Fibroblast of the aortic adventitia (primary cell): ENCODE measurements at regions not wholly inside any gene's neighbourhood (a gene's known extent, or its start where the extent isn't known, plus 50 kb on each side); places are given as distances from the start of the nearest gene placed in this dataset.

Source experiments
- DNase-seq: peaks from one replicate; pipeline ENCODE4 v3.0.0-alpha.2; 2010; ENCODE audit warnings: low read depth
- H3K4me3 ChIP-seq: 2 replicates; pipeline ENCODE4 v1.5.1; 2011; ENCODE audit warnings: low read depth, mild to moderate bottlenecking, control low read depth, low read length, moderate library complexity
- CTCF ChIP-seq: IDR thresholded peaks from 2 replicates; pipeline ENCODE4 v1.5.1; 2011; ENCODE audit warnings: mild to moderate bottlenecking, low read length, control low read depth, inconsistent platforms; ENCODE audit not compliant: insufficient read depth

GRCh38 chr13:107117327-107118012, 549.5 kb upstream of the ARGLU1 start:
- DNase-seq: no peak
- H3K4me3 ChIP-seq: no peak overlapping the region
- no peak for TF ChIP-seq CTCF

GRCh38 chr13:107113387-107113786, 545.5 kb upstream of the ARGLU1 start:
- no peak overlapping the region for H3K4me3 ChIP-seq
- no peak for TF ChIP-seq CTCF
- no peak for DNase-seq

- H3K4me3 ChIP-seq: no peak overlapping the region
- TF ChIP-seq CTCF: no peak
- no peak for DNase-seq
These were observed 543.3 kb upstream of the ARGLU1 start for GRCh38 chr13:107111248-107111647.

- DNase-seq: no peak
These were observed 536.7 kb upstream of the ARGLU1 start for GRCh38 chr13:107104631-107105030.

GRCh38 chr13:107102676-107103075, 534.7 kb upstream of the ARGLU1 start:
- H3K4me3 ChIP-seq: no peak overlapping the region
- no peak for DNase-seq
- TF ChIP-seq CTCF: no peak

More at GRCh38 chr13:107104631-107105030, 536.7 kb upstream of the ARGLU1 start:
- no peak overlapping the region for H3K4me3 ChIP-seq
- no peak for TF ChIP-seq CTCF

- H3K4me3 ChIP-seq: no peak overlapping the region
- DNase-seq: no peak
- TF ChIP-seq CTCF: no peak
These were observed 531.7 kb upstream of the ARGLU1 start for GRCh38 chr13:107099661-107100060.

- DNase-seq: no peak
- TF ChIP-seq CTCF: no peak
These were observed 530.0 kb upstream of the ARGLU1 start for GRCh38 chr13:107097916-107098315.

More at GRCh38 chr13:107097916-107098315, 530.0 kb upstream of the ARGLU1 start:
- H3K4me3 ChIP-seq: no peak overlapping the region
